Spinal cord (tissue), 9 donors: ENCODE measurements at regions not wholly inside any gene's neighbourhood (a gene's known extent, or its start where the extent isn't known, plus 50 kb on each side); places are given as distances from the start of the nearest gene placed in this dataset.

Experiments used
- DNase-seq, 6 donors: peaks; one replicate each; pipeline versions ENCODE4 v3.0.0 to v3.0.0-alpha.2; 2013 to 2015; ENCODE audit warnings: low spot score in 6 of 6, low read depth in 4 of 6
- H3K27ac ChIP-seq: one replicate; pipeline ENCODE4 v1.5.1; 2013; ENCODE audit warnings: low read depth, low read length, control low read depth
- H3K27me3 ChIP-seq: one replicate; pipeline ENCODE4 v1.6.1; 2013; ENCODE audit warnings: low read length; ENCODE audit not compliant: control insufficient read depth, insufficient read depth
- H3K36me3 ChIP-seq: one replicate; pipeline ENCODE4 v1.6.1; 2013; ENCODE audit warnings: low read length; ENCODE audit not compliant: control insufficient read depth, insufficient read depth
- H3K4me1 ChIP-seq: one replicate; pipeline ENCODE4 v1.6.1; 2013; ENCODE audit warnings: low read length; ENCODE audit not compliant: control insufficient read depth, insufficient read depth
- H3K4me3 ChIP-seq: one replicate; pipeline ENCODE4 v1.5.1; 2013; ENCODE audit warnings: low read depth, low read length, control low read depth
- H3K9me3 ChIP-seq: one replicate; pipeline ENCODE4 v1.6.1; 2013; ENCODE audit warnings: low read length; ENCODE audit not compliant: control insufficient read depth, insufficient read depth
- WGBS: methylation state at CpG from one replicate; pipeline ENCODE4 v1.1.5; 2013; ENCODE audit warnings: missing lambda C conversion rate; ENCODE audit not compliant: insufficient coverage; 5-methylcytosine and 5-hydroxymethylcytosine counted together
- donor health status: healthy.

- WGBS: 92% methylated on average over 2 of the region's 2 CpGs
- no peak overlapping the region for H3K27ac ChIP-seq
- H3K4me3 ChIP-seq: no peak overlapping the region
Measured at GRCh38 chr5:166746506-166746905, 1544.9 kb upstream of the WWC1 start.

DNA sequence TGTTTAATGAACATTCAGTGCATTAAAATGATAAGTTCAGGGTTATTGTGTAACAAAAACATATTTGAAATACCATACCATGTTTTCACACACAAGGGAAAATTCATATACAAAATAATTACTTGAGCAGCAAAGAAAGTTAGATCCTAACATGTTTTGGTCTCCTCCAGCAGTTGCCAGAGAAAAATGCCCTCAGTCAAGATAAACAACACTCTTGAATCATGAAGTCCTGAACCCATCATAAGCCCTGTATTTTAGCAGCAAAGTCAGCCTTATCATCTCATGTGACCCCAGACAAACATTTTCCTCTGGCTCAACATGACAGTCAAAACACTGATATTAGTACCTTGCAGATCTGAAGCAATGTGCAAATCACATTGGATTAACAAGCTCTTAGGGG lies 1541.1 kb upstream of the WWC1 start:
- Histone ChIP-seq H3K36me3 (no peaks in the 10 kb centered on the region), H3K4me1 (no peaks in the 10 kb centered on the region), H3K9me3 (no peaks in the 10 kb centered on the region), H3K27me3 (no peaks in the 10 kb centered on the region), H3K27ac (no peak overlapping the region), H3K4me3 (no peak overlapping the region)
- no peak for DNase-seq

More at GRCh38 chr5:166746506-166746905, 1544.9 kb upstream of the WWC1 start:
- no peaks in the 10 kb centered on the region for H3K36me3 ChIP-seq
- no peaks in the 10 kb centered on the region for H3K9me3 ChIP-seq
- DNase-seq: no peak
- H3K4me1 ChIP-seq: no peaks in the 10 kb centered on the region
- no peaks in the 10 kb centered on the region for H3K27me3 ChIP-seq

DNA sequence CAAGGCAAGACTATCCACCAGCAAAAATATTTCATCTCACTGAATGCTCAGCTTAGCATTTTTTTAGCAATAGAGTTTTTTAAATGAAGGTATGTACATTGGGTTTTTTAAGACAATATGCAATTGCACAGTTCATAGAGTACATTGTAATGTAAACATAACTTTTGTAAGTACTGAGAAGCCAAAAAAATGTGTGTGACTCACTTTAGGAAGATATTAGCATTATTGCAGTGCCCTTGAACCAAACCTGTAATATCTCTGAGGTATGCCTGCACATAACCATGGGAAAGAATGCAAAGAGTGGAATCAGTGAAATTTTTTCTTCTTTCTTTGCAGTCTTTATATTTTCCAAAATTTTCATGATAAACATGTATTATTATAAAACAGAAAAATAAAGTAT lies 1533.3 kb upstream of the WWC1 start:
- no peak overlapping the region for H3K27ac ChIP-seq
- H3K4me3 ChIP-seq: no peak overlapping the region
- H3K4me1 ChIP-seq: no peaks in the 10 kb centered on the region
- DNase-seq: no peak
- no peaks in the 10 kb centered on the region for H3K9me3 ChIP-seq
- H3K27me3 ChIP-seq: no peaks in the 10 kb centered on the region
- no peaks in the 10 kb centered on the region for H3K36me3 ChIP-seq

- DNase-seq: no peak
- WGBS: 84% methylated on average over 5 of the region's 5 CpGs
- H3K36me3 ChIP-seq: no peaks in the 10 kb centered on the region
- no peaks in the 10 kb centered on the region for H3K4me1 ChIP-seq
- H3K27ac ChIP-seq: no peak overlapping the region
- H3K4me3 ChIP-seq: no peak overlapping the region
- no peaks in the 10 kb centered on the region for H3K9me3 ChIP-seq
- H3K27me3 ChIP-seq: no peaks in the 10 kb centered on the region
Measured at GRCh38 chr5:166767858-166768257, 1523.6 kb upstream of the WWC1 start.

DNA sequence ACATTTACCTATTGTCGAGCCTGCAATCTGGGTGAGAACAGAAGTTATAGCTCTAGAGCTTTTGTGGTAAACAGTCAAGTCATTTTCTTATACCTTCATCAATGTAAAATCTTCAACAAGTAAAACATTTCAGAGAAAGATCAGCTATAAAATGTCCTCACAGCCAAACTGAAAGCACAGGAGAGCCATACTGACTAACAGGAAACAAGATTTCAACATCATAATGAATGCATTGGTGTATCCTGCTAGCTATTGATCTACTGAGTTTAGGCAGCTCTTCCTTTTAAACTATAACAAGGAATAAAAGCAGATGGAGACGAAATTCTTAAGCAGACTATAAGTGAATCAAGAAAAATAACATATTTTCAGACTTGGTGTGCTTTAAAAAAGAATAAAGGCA lies 1522.9 kb upstream of the WWC1 start:
- DNase-seq: peak in 1 of 6 donors; percentile 6
- H3K4me3 ChIP-seq: no peak overlapping the region

DNA sequence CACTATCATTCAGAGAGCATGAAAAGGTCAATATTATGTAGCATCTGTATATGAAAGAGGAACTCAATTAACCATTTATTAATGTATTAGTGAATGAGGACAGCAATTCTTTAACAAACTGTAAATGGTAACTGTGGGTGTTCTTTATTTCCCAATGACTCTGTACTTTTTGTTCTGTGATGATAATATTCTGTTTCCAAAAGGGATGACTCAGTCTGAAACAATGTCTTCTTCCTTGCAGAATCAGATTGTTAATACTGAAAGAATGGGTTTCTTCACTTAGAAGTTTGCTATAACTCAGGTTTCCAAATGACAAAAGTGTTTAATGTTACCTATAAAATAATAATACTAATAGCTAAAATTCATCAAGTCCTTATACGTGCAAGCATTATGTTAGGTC lies 1518.7 kb upstream of the WWC1 start:
- no CpG with 5 or more reads among the region's 1 CpG for WGBS
- Histone ChIP-seq H3K4me1 (no peaks in the 10 kb centered on the region), H3K9me3 (no peaks in the 10 kb centered on the region), H3K27ac (no peak overlapping the region), H3K27me3 (no peaks in the 10 kb centered on the region), H3K36me3 (no peaks in the 10 kb centered on the region), H3K4me3 (no peak overlapping the region)
- DNase-seq: no peak

More for the DNA sequence above, 1522.9 kb upstream of the WWC1 start:
- no peak overlapping the region for H3K27ac ChIP-seq
- WGBS: no CpG with 5 or more reads among the region's 2 CpGs
- H3K4me1 ChIP-seq: no peaks in the 10 kb centered on the region
- H3K36me3 ChIP-seq: no peaks in the 10 kb centered on the region
- H3K9me3 ChIP-seq: no peaks in the 10 kb centered on the region
- no peaks in the 10 kb centered on the region for H3K27me3 ChIP-seq

- no peaks in the 10 kb centered on the region for H3K36me3 ChIP-seq
- WGBS: 0% methylated on average over 3 of the region's 4 CpGs
- H3K4me3 ChIP-seq: no peak overlapping the region
- no peaks in the 10 kb centered on the region for H3K27me3 ChIP-seq
- DNase-seq: peak in 3 of 6 donors; percentile 17 to 81 (median 59)
- H3K9me3 ChIP-seq: no peaks in the 10 kb centered on the region
- peaks cover 4% of the 10 kb centered on the region for H3K4me1 ChIP-seq
- no peak overlapping the region for H3K27ac ChIP-seq
Measured at GRCh38 chr5:166781737-166782136, 1509.7 kb upstream of the WWC1 start.

DNA sequence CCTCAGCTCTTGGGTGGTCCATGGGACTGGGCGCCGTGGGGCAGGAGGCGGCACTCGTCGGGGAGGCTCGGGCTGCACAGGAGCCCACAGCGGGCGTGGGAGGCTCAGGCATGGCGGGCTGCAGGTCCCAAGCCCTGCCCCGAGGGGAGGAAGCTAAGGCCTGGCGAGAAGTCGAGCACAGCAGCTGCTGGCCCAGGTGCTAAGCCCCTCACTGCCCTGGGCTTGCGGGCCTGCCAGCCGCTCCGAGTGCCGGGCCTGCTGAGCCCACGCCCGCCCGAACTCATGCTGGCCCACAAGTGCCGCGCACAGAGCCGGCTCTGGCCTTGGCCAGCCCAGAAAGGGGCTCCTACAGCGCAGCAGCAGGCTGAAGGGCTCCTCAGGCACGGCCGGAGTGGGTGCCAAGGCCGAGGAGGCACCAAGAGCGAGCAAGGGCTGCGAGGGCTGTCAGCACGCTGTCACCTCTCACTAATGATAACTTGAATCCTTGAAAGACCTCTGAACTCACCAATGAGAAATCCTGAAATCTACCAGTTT lies 1506.8 kb upstream of the WWC1 start:
- no peaks in the 10 kb centered on the region for H3K27me3 ChIP-seq

GRCh38 chr5:166786178-166786577 lies 1505.3 kb upstream of the WWC1 start:
- peaks cover 4% of the 10 kb centered on the region for H3K4me1 ChIP-seq
- no CpG with 5 or more reads among the region's 2 CpGs for WGBS
- no peaks in the 10 kb centered on the region for H3K9me3 ChIP-seq
- no peaks in the 10 kb centered on the region for H3K36me3 ChIP-seq
- no peak overlapping the region for H3K4me3 ChIP-seq
- no peak for DNase-seq
- H3K27me3 ChIP-seq: no peaks in the 10 kb centered on the region
- no peak overlapping the region for H3K27ac ChIP-seq

More for the DNA sequence above, 1506.8 kb upstream of the WWC1 start:
- Histone ChIP-seq H3K36me3 (no peaks in the 10 kb centered on the region), H3K4me1 (peaks cover 4% of the 10 kb centered on the region), H3K27ac (no peak overlapping the region), H3K4me3 (no peak overlapping the region), H3K9me3 (no peaks in the 10 kb centered on the region)
- 95% methylated on average over 29 of the region's 29 CpGs for WGBS
- DNase-seq: no peak

GRCh38 chr5:166786889-166787288 lies 1504.6 kb upstream of the WWC1 start:
- DNase-seq: peak in 1 of 6 donors; percentile 16
- Histone ChIP-seq H3K27me3 (no peaks in the 10 kb centered on the region), H3K4me1 (no peaks in the 10 kb centered on the region), H3K4me3 (no peak overlapping the region), H3K9me3 (no peaks in the 10 kb centered on the region), H3K36me3 (no peaks in the 10 kb centered on the region), H3K27ac (no peak overlapping the region)
- no CpG with 5 or more reads among the region's 8 CpGs for whole genome bisulfite sequencing
